Endothelial cell of umbilical vein (primary cell): ENCODE measurements at regions not wholly inside any gene's neighbourhood (a gene's known extent, or its start where the extent isn't known, plus 50 kb on each side); places are given as distances from the start of the nearest gene placed in this dataset.

Experiments
- BruUV-seq: library from RNA; stranded (reverse); fragments of 400-500 nt; replicated peaks from 2 replicates; lab custom pipeline; 2021; lab: Mats Ljungman, UMichigan
- CTCF ChIA-PET: fragments of 300-600, 350-600 bp; sonication (Branson Sonifier 250); formaldehyde crosslinking; loops from one replicate; lab custom pipeline; 2021; ENCODE audit warnings: antibody characterized with exemption, inconsistent platforms; lab: Charles Lee
- POLR2A ChIA-PET: fragments of 300-600, 350-600 bp; sonication (Branson Sonifier 250); formaldehyde crosslinking; loops from one replicate; lab custom pipeline; 2021; ENCODE audit warnings: antibody characterized with exemption, inconsistent platforms; lab: Charles Lee
- DNase-seq: peaks from one replicate; pipeline ENCODE4 v3.0.0-alpha.2; 2011; ENCODE audit warnings: low read depth, low spot score
- FAIRE-seq: peaks from 2 replicates; lab custom pipeline; 2011; peaks lifted over from hg19 to GRCh38; lab: Jason Lieb, UNC
- H2AFZ ChIP-seq: 2 replicates; pipeline ENCODE4 v1.6.0; 2012; ENCODE audit warnings: low read depth, low read length, control low read depth, inconsistent platforms
- H3K27ac ChIP-seq: 2 replicates; pipeline ENCODE4 v1.5.1; 2011; ENCODE audit warnings: low read depth, mild to moderate bottlenecking, control low read depth, low read length, moderate library complexity; ENCODE audit not compliant: insufficient read depth
- H3K27me3 ChIP-seq, 2 experiments: 2 replicates each; pipeline versions ENCODE4 v1.6.0 to v1.6.1; 2011; ENCODE audit warnings: low read length in 2 of 2, mixed read lengths in 1 of 2; ENCODE audit not compliant: control insufficient read depth in 2 of 2, insufficient read depth in 2 of 2
- H3K36me3 ChIP-seq, 2 experiments: 2 replicates in 1 of 2; 3 replicates in 1 of 2; pipeline ENCODE4 v1.5.1; 2011; ENCODE audit warnings: low read length in 2 of 2, mild to moderate bottlenecking in 1 of 2, moderate library complexity in 1 of 2; ENCODE audit not compliant: control insufficient read depth in 2 of 2, insufficient read depth in 2 of 2; ENCODE audit errors: extremely low read depth in 1 of 2
- H3K4me1 ChIP-seq: 3 replicates; pipeline ENCODE4 v1.5.1; 2011; ENCODE audit warnings: mild to moderate bottlenecking, low read length; ENCODE audit not compliant: control insufficient read depth, insufficient read depth; ENCODE audit errors: extremely low read depth
- H3K4me2 ChIP-seq: 2 replicates; pipeline ENCODE4 v1.6.1; 2011; ENCODE audit warnings: low read length, control low read depth, mixed read lengths; ENCODE audit not compliant: insufficient read depth
- H3K4me3 ChIP-seq, 3 experiments: fragments of 200-600 bp in 1 of 3; sonication (generic), shearing (Covaris generic) in 1 of 3; replicated peaks in 1 of 3; 2 replicates each; pipeline ENCODE4 v1.5.1; 2011 to 2016; ENCODE audit warnings: control low read depth in 3 of 3, low read length in 3 of 3, mild to moderate bottlenecking in 2 of 3, inconsistent platforms in 1 of 3, low read depth in 1 of 3, moderate library complexity in 1 of 3; ENCODE audit not compliant: insufficient read depth in 1 of 3
- H3K79me2 ChIP-seq: 2 replicates; pipeline ENCODE4 v1.6.0; 2012; ENCODE audit warnings: low read length, inconsistent platforms; ENCODE audit not compliant: control insufficient read depth, insufficient read depth
- H3K9ac ChIP-seq: replicated peaks from 2 replicates; pipeline ENCODE3; 2011; ENCODE audit warnings: low read length, control low read depth; ENCODE audit not compliant: insufficient read depth; ENCODE audit errors: extremely low read depth
- H3K9me1 ChIP-seq: replicated peaks from 3 replicates; pipeline ENCODE4 v1.6.0; 2011; ENCODE audit warnings: mild to moderate bottlenecking, low read length; ENCODE audit not compliant: control insufficient read depth, insufficient read depth; ENCODE audit errors: extremely low read depth
- H3K9me3 ChIP-seq: replicated peaks from 2 replicates; pipeline ENCODE4 v1.5.1; 2012; ENCODE audit warnings: low read length, inconsistent platforms; ENCODE audit not compliant: control insufficient read depth, insufficient read depth
- H4K20me1 ChIP-seq: replicated peaks from 2 replicates; pipeline ENCODE3; 2011; ENCODE audit warnings: mild to moderate bottlenecking, low read length; ENCODE audit not compliant: control insufficient read depth, insufficient read depth; ENCODE audit errors: extremely low read depth
- CTCF ChIP-seq, 2 donors: IDR thresholded peaks; 1 replicate in 1 of 2; 2 replicates in 1 of 2; pipeline ENCODE4 v1.5.1; 2011; ENCODE audit warnings: low read length in 2 of 2, mild to moderate bottlenecking in 2 of 2, moderate library complexity in 2 of 2, control low read depth in 1 of 2, inconsistent platforms in 1 of 2, low read depth in 1 of 2; ENCODE audit not compliant: insufficient read depth in 1 of 2; ENCODE audit errors: extremely low read depth in 1 of 2
- EZH2 ChIP-seq: IDR thresholded peaks from 2 replicates; pipeline ENCODE4 v1.6.1; 2012; ENCODE audit warnings: borderline replicate concordance, low read depth, mild to moderate bottlenecking, moderate library complexity, low read length, inconsistent platforms; ENCODE audit not compliant: severe bottlenecking
- FOS ChIP-seq: IDR thresholded peaks from 2 replicates; pipeline ENCODE4 v1.6.1; 2011; ENCODE audit warnings: mild to moderate bottlenecking, low read length, moderate library complexity, borderline replicate concordance; ENCODE audit not compliant: insufficient read depth
- GATA2 ChIP-seq: IDR thresholded peaks from 2 replicates; pipeline ENCODE4 v1.7.0; 2011; ENCODE audit warnings: low read depth, mild to moderate bottlenecking, moderate library complexity, mixed read lengths, low read length; ENCODE audit not compliant: insufficient read length, insufficient read depth
- JUN ChIP-seq: IDR thresholded peaks from 2 replicates; pipeline ENCODE4 v1.6.1; 2011; ENCODE audit warnings: borderline replicate concordance, low read depth; ENCODE audit not compliant: insufficient read length, insufficient read depth
- MAX ChIP-seq: IDR thresholded peaks from 2 replicates; pipeline ENCODE4 v1.6.1; 2011; ENCODE audit not compliant: insufficient read depth, insufficient read length
- MYC ChIP-seq: IDR thresholded peaks from one replicate; pipeline ENCODE4 v1.6.1; 2011; ENCODE audit warnings: mild to moderate bottlenecking, low read depth, low read length
- POLR2A ChIP-seq: IDR thresholded peaks from 2 replicates; pipeline ENCODE4 v1.6.1; 2012; ENCODE audit warnings: low read depth, mild to moderate bottlenecking, control low read depth, low read length
- dilution Hi-C: fragments of 300-500 bp; cut with MboI; formaldehyde crosslinking; loops from one replicate; pipeline ENCODE4 v1.15.0; 2019; ENCODE audit warnings: low sequenced_read_pairs; ENCODE audit not compliant: extremely low pct_ligation_motif_present
- intact Hi-C: fragments of 100-400 bp; cut with micrococcal nuclease; formaldehyde crosslinking; loops from one replicate; pipeline ENCODE4 v1.10.0; 2022

GRCh38 chr2:240219208-240219890 is 78.9 kb upstream of the OTOS start:
- no peaks in the 10 kb centered on the region for H3K9me1 ChIP-seq
- no peaks in the 10 kb centered on the region for H3K36me3 ChIP-seq
- H2AFZ ChIP-seq: no peak overlapping the region
- no peaks in the 10 kb centered on the region for H4K20me1 ChIP-seq
- ChIA-PET POLR2A (no interaction called here), CTCF (no interaction called here)
- H3K27me3 ChIP-seq: no peaks in the 10 kb centered on the region
- no peak overlapping the region for H3K4me2 ChIP-seq
- H3K79me2 ChIP-seq: no peaks in the 10 kb centered on the region
- no peak overlapping the region for H3K4me3 ChIP-seq
- TF ChIP-seq MYC (no peak), POLR2A (no peak), FOS (no peak), CTCF (IDR thresholded peaks at IDR 0.05; ENCODE audit: extremely low read depth in 1 of 2, insufficient read depth in 1 of 2, low read depth in 1 of 2, low read length in 2 of 2) (no peak), MAX (no peak), JUN (no peak), EZH2 (no peak), GATA2 (no peak)
- H3K4me1 ChIP-seq: no peaks in the 10 kb centered on the region
- no TSS peak for BruUV-seq
- no peak overlapping the region for H3K9ac ChIP-seq
- no peak for DNase-seq
- intact Hi-C loops (no loop called here), dilution Hi-C loops (no loop called here)
- no peak for FAIRE-seq
- H3K9me3 ChIP-seq: no peaks in the 10 kb centered on the region
- H3K27ac ChIP-seq: no peak overlapping the region
